HL-60 (cell line): ENCODE measurements at regions not wholly inside any gene's neighbourhood (a gene's known extent, or its start where the extent isn't known, plus 50 kb on each side); places are given as distances from the start of the nearest gene placed in this dataset.

Experiments
- DNase-seq, 2 experiments: peaks; one replicate each; pipeline ENCODE4 v3.0.0-alpha.2; 2010 to 2020; ENCODE audit warnings: low read depth in 1 of 2, low spot score in 1 of 2
- H3K27ac ChIP-seq: fragments of 250-450 bp; sonication (Bioruptor Pico); replicated peaks from 2 replicates; pipeline ENCODE4 v1.5.1; 2020; ENCODE audit warnings: mild to moderate bottlenecking, moderate library complexity
- H3K27me3 ChIP-seq: fragments of 250-450 bp; sonication (Bioruptor Pico); 2 replicates; pipeline ENCODE4 v1.5.1; 2021; ENCODE audit warnings: mild to moderate bottlenecking, moderate library complexity; ENCODE audit not compliant: insufficient read depth, poor library complexity, severe bottlenecking
- H3K4me3 ChIP-seq: replicated peaks from 2 replicates; pipeline ENCODE4 v1.5.1; 2011; ENCODE audit warnings: mild to moderate bottlenecking, control low read depth, low read length; ENCODE audit not compliant: insufficient read depth
- GABPA ChIP-seq: IDR thresholded peaks from 2 replicates; pipeline ENCODE4 v1.6.1; 2012; ENCODE audit warnings: low read depth
- POLR2AphosphoS5 ChIP-seq: IDR thresholded peaks from 2 replicates; pipeline ENCODE4 v1.6.1; 2012; ENCODE audit warnings: low read depth
- REST ChIP-seq: IDR thresholded peaks from 2 replicates; pipeline ENCODE4 v1.6.1; 2012; ENCODE audit warnings: low read depth; ENCODE audit not compliant: insufficient replicate concordance
- SPI1 ChIP-seq: IDR thresholded peaks from 2 replicates; pipeline ENCODE4 v1.6.1; 2012; ENCODE audit warnings: low read depth, mild to moderate bottlenecking, borderline replicate concordance
- TF ChIP-seq, protein P1 (sequence below): IDR thresholded peaks from one replicate; pipeline ENCODE4 v1.5.1; 2011; ENCODE audit warnings: low read length, control low read depth, inconsistent platforms; ENCODE audit not compliant: insufficient read depth

GRCh38 chr6:65935412-65935811, 228.4 kb upstream of the EYS start:
- TF ChIP-seq GABPA (no peak), REST (no peak), POLR2AphosphoS5 (no peak), SPI1 (no peak)

GRCh38 chr6:65933390-65933789, 226.4 kb upstream of the EYS start:
- Histone ChIP-seq H3K27me3 (no peaks in the 10 kb centered on the region), H3K27ac (no peak overlapping the region), H3K4me3 (no peak overlapping the region)
- TF ChIP-seq SPI1 (no peak), GABPA (no peak), REST (no peak), POLR2AphosphoS5 (no peak)
- TF ChIP-seq, protein P1, sequence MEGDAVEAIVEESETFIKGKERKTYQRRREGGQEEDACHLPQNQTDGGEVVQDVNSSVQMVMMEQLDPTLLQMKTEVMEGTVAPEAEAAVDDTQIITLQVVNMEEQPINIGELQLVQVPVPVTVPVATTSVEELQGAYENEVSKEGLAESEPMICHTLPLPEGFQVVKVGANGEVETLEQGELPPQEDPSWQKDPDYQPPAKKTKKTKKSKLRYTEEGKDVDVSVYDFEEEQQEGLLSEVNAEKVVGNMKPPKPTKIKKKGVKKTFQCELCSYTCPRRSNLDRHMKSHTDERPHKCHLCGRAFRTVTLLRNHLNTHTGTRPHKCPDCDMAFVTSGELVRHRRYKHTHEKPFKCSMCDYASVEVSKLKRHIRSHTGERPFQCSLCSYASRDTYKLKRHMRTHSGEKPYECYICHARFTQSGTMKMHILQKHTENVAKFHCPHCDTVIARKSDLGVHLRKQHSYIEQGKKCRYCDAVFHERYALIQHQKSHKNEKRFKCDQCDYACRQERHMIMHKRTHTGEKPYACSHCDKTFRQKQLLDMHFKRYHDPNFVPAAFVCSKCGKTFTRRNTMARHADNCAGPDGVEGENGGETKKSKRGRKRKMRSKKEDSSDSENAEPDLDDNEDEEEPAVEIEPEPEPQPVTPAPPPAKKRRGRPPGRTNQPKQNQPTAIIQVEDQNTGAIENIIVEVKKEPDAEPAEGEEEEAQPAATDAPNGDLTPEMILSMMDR = no peak
- DNase-seq = no peak

More at GRCh38 chr6:65935412-65935811, 228.4 kb upstream of the EYS start:
- no peak for DNase-seq
- Histone ChIP-seq H3K27ac (no peak overlapping the region), H3K27me3 (no peaks in the 10 kb centered on the region), H3K4me3 (no peak overlapping the region)

DNA sequence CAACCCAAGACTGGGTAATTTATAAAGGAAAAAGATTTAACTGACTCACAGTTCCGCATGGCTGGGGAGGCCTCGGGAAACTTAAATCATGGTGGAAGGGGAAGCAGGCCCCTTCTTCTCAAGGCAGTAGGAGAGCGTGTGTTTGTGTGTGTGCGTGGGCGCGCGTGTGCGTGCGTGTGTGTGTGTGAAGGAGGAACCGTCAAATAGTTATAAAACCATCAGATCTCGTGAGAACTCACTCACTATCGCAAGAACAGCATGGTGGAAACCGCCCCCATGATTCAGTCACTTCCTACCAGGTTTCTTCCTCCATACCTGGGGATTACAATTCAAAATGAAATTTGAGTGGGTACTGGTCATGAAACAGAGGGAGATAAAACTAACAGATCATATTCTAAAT, 220.1 kb upstream of the EYS start:
- TF ChIP-seq, protein P1 = no peak
- TF ChIP-seq GABPA (no peak), SPI1 (no peak), POLR2AphosphoS5 (no peak), REST (no peak)
- Histone ChIP-seq H3K27me3 (no peaks in the 10 kb centered on the region), H3K27ac (no peak overlapping the region), H3K4me3 (no peak overlapping the region)
- DNase-seq = no peak

DNA sequence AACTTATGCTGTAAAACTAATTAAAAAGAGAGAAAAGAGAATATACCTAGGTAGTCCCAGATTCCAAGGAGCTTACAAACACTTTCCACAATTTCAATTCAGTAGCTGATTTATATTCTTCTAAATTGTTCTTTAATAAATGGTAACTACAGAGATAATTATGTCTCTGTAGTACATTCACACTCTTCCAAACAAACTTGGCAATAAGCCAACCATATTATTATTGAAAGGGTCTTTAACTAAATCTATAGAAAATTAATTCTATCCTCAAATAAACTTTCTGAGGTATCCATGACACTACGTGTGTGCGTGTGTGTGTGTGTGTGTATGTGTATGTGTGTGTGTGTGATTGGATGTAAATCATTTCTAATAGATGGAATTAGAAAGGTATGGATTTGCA, 217.4 kb upstream of the EYS start:
- TF ChIP-seq SPI1 (no peak), POLR2AphosphoS5 (no peak), REST (no peak), GABPA (no peak)
- TF ChIP-seq, protein P1 = no peak
- Histone ChIP-seq H3K27me3 (no peaks in the 10 kb centered on the region), H3K4me3 (no peak overlapping the region), H3K27ac (no peak overlapping the region)
- DNase-seq = no peak
